Iris pigment epithelial cell (primary cell): ENCODE measurements at regions not wholly inside any gene's neighbourhood (a gene's known extent, or its start where the extent isn't known, plus 50 kb on each side); places are given as distances from the start of the nearest gene placed in this dataset.

Experiments
- DNase-seq: peaks from one replicate; pipeline ENCODE4 v3.0.0-alpha.2; 2011; ENCODE audit warnings: low read depth

- no peak for DNase-seq
Observed at GRCh38 chr14:99093532-99094517, 178.2 kb downstream of the BCL11B start.

GRCh38 chr14:99094901-99095300 is 177.1 kb downstream of the BCL11B start:
- DNase-seq, result no peak

GRCh38 chr14:99095369-99095768 is 176.6 kb downstream of the BCL11B start:
- no peak for DNase-seq

- no peak for DNase-seq
Observed at GRCh38 chr14:99098199-99098598, 173.8 kb downstream of the BCL11B start.

GRCh38 chr14:99099051-99099787 is 172.8 kb downstream of the BCL11B start:
- DNase-seq, result no peak

GRCh38 chr14:99100497-99101270 is 171.3 kb downstream of the BCL11B start:
- no peak for DNase-seq

GRCh38 chr14:99101855-99102461 is 170.0 kb downstream of the BCL11B start:
- no peak for DNase-seq

GRCh38 chr14:99116741-99117295 is 155.2 kb downstream of the BCL11B start:
- DNase-seq, result no peak

- no peak for DNase-seq
Observed at GRCh38 chr14:99117671-99118045, 154.3 kb downstream of the BCL11B start.

GRCh38 chr14:99118046-99118721 is 153.8 kb downstream of the BCL11B start:
- DNase-seq, result no peak

- DNase-seq, result no peak
Observed at GRCh38 chr14:99118946-99119345, 153.1 kb downstream of the BCL11B start.
